Fibroblast of pulmonary artery (primary cell): ENCODE measurements at regions not wholly inside any gene's neighbourhood (a gene's known extent, or its start where the extent isn't known, plus 50 kb on each side); places are given as distances from the start of the nearest gene placed in this dataset.

ENCODE experiments used
- DNase-seq: peaks from one replicate; pipeline ENCODE4 v3.0.0-alpha.2; 2010; ENCODE audit warnings: low read depth
- H3K4me3 ChIP-seq: replicated peaks from 2 replicates; pipeline ENCODE4 v1.5.1; 2011; ENCODE audit warnings: low read depth, mild to moderate bottlenecking, control low read depth, low read length, moderate library complexity
- TF ChIP-seq, protein P1 (sequence below): IDR thresholded peaks from 2 replicates; pipeline ENCODE4 v1.5.1; 2011; ENCODE audit warnings: mild to moderate bottlenecking, control low read depth, low read length, inconsistent platforms; ENCODE audit errors: missing control alignments

DNA sequence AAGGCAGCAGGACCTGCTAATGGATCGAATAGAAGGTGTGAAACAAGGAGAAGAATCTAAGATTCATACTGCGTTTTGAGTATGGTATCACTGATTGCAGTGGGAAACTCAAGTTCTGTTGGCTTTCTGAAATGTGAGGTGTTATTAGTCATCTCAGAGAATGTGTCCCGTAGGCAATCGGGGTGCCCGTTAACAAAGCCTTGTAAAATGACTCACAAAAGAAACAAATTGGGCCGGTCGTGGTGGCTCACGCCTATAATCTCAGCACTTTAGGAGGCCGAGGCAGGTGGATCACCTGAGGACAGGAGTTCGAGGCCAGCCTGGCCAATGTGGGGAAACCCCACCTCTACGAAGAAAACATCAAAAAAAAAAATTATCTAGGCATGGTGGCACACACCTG, 118.2 kb upstream of the C7orf33 start:
- no peak overlapping the region for H3K4me3 ChIP-seq
- TF ChIP-seq, protein P1, sequence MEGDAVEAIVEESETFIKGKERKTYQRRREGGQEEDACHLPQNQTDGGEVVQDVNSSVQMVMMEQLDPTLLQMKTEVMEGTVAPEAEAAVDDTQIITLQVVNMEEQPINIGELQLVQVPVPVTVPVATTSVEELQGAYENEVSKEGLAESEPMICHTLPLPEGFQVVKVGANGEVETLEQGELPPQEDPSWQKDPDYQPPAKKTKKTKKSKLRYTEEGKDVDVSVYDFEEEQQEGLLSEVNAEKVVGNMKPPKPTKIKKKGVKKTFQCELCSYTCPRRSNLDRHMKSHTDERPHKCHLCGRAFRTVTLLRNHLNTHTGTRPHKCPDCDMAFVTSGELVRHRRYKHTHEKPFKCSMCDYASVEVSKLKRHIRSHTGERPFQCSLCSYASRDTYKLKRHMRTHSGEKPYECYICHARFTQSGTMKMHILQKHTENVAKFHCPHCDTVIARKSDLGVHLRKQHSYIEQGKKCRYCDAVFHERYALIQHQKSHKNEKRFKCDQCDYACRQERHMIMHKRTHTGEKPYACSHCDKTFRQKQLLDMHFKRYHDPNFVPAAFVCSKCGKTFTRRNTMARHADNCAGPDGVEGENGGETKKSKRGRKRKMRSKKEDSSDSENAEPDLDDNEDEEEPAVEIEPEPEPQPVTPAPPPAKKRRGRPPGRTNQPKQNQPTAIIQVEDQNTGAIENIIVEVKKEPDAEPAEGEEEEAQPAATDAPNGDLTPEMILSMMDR = no peak
- DNase-seq = no peak

DNA sequence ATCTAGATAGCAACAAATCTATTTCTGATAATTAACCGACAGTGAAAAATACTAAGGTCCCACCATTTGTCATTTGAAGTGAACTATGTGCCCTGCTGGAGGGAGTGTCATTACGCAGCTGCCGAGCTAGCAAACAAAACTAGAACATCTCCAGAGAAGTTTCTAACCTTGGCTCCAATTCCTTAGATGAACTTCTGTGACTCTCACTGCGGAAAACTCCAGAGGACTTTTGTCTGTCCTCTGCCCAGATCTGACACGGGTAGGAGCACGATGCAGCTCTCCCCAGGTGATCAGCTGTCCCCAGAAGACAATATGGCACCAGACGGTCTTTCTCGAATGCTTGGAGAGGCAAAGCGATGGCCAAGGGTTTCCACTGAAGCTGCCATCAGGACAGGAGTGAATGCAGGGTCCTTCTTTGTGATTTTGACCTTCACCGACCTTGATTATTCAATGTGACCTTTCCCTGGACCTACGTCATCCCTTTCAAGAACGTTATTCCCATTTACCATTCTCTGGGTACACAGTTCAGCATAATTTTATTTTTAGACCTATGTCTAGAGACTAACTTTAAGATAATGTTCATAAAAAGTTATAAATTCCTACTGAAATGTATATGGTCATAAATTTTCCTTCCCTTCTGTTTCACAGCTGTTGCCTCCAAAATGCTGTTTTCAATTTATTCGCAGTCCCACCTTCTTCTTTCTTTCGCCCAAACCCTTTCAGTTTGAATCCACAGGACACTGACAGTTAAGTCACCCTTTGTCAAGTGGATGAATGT, 116.7 kb upstream of the C7orf33 start:
- DNase-seq = no peak
- TF ChIP-seq, protein P1 = no peak
- H3K4me3 ChIP-seq = no peak overlapping the region

DNA sequence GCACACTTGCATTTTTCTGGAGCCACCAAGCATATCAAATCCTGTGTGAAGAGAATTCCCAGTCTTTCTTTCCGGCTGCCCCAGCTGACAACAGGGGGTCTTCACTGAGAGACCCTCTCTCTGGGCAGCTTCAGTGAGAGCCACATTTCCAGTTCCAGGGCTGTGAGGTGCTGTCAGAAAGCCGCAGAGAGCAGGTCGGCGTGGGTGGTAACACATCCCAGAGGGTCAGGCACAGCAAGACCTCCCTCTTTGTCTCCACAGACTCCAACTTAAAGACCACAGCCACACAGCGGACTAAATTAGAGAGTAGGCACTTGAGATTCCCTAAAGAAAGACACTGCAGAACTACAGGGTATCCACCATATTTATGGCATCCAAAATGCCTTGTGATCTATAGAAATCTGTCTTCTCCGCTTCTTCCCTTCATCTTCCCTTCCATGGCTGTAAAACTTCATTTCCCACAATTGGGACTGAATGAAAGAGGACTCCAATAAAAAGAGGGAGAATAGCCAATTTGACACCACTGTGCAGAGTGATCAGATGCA, 116.0 kb upstream of the C7orf33 start:
- DNase-seq = no peak
- TF ChIP-seq, protein P1 = no peak
- H3K4me3 ChIP-seq = no peak overlapping the region

DNA sequence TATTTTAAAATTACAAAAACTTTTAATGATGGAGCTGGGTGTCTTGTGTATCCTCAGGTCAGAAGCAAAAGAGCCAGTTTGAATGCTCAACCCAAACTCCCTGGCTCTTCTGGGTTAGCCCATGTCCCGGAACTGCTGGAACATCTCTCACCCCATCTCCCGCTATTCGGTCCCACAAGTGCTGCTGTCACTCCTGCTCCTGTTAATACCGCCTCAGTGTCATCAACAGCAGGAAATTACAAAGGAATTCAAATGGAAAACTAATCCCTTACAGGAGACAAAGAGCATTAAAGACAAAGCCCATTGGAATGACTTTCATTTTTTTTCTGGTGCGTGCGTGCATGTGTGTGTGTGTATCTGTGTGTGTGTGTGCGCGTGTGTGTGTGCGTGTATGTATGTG, 112.0 kb upstream of the C7orf33 start:
- no peak overlapping the region for H3K4me3 ChIP-seq
- DNase-seq = no peak
- TF ChIP-seq, protein P1 = no peak

DNA sequence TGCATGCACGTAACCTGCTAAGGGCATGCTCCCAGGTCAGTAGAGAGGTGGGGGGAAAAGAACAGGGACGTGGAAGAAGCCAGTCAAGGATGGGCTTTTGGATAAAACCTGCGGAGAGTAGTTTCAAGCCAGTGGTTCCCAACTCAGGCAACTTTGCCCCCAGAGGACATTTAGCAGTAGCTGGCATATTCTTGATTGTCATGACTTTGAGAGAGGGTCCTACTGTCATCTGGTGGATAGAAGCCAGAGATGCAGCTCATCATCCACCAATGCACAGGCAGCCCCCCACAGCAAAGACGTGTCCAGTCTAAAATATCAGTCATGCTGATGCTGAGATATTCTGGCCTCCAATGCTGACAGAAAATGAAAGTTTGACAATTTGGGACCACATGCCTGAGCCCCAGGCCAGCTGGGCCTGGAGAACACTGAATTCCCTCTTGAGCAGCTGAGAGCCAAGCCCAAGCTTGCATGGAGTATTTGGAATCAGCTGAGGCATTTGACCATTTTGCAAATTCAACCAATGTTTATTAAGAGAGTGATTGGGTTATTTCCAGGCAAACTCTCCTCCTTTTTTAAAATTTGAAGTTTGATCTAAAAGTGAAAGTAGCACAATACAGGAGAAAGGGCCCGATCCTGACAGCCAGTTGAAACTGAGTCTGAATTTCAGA, 110.0 kb upstream of the C7orf33 start:
- TF ChIP-seq, protein P1 = no peak
- no peak overlapping the region for H3K4me3 ChIP-seq
- no peak for DNase-seq

DNA sequence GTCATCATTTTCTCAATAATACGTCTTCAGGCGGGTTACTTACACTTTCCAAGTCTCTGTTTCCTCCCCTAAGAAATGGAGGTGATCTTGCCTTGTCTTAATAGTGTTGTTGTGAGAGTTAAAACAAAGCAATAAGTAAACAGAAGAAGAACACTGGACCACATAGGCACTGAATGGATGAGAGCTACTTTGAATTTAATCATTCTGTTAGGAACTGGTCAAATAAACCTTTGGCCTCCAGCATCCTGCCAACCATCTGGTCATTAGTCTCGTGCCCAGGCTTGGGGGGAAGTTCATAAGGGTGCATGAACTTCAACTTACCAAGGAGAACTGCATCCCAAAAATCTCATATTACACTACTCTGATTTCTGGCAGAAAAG, 109.4 kb upstream of the C7orf33 start:
- TF ChIP-seq, protein P1 = no peak
- H3K4me3 ChIP-seq = no peak overlapping the region
- no peak for DNase-seq
